ENCODE measurements at regions not wholly inside any gene's neighbourhood (a gene's known extent, or its start where the extent isn't known, plus 50 kb on each side); places are given as distances from the start of the nearest gene placed in this dataset.

GRCh38 chr13:106402866-106403265 is 132.6 kb downstream of the EFNB2 start:
- Histone ChIP-seq H4K20me1 (replicated peaks; ENCODE audit: insufficient read depth) (no peaks in the 10 kb centered on the region), H3K4me3 (no peak overlapping the region), H3K4me1 (ENCODE audit: insufficient read depth) (peaks cover 17% of the 10 kb centered on the region), H3K4me2 (no peak overlapping the region), H2AFZ (no peak overlapping the region), H3K27me3 (ENCODE audit: insufficient read depth) (no peaks in the 10 kb centered on the region), H3K27ac (ENCODE audit: low read depth) (no peak overlapping the region), H3K9me2 (ENCODE audit: insufficient read depth) (peaks cover 7% of the 10 kb centered on the region; the same call in 1 of the 2 replicates), H3F3A (replicated peaks; ENCODE audit: low read depth) (no peaks in the 10 kb centered on the region), H3K79me2 (replicated peaks; ENCODE audit: insufficient read depth) (no peaks in the 10 kb centered on the region), H3K36me3 (ENCODE audit: insufficient read depth) (no peaks in the 10 kb centered on the region)
- TF ChIP-seq CREB1 (CRISPR knock-in tag; IDR thresholded peaks at IDR 0.05; ENCODE audit: low read depth) (no peak), ZNF462 (CRISPR knock-in tag; IDR thresholded peaks at IDR 0.05) (no peak), CTCF (conservative IDR thresholded peaks at IDR 0.05; ENCODE audit: low read depth in 2 of 2) (no peak), EZH2 (IDR thresholded peaks at IDR 0.05; ENCODE audit: low read depth, unreplicated experiment) (no peak), NANOG (IDR thresholded peaks at IDR 0.05; ENCODE audit: borderline replicate concordance) (no peak), REST (IDR thresholded peaks at IDR 0.05; ENCODE audit: unreplicated experiment) (no peak), ETS1 (IDR thresholded peaks at IDR 0.05) (no peak), POLR2AphosphoS5 (IDR thresholded peaks at IDR 0.05; ENCODE audit: low read depth) (no peak), STAT1 (IDR thresholded peaks at IDR 0.05; ENCODE audit: unreplicated experiment) (no peak), ZNF331 (CRISPR knock-in tag; IDR thresholded peaks at IDR 0.05; ENCODE audit: low read depth) (no peak), EZH2phosphoT487 (IDR thresholded peaks at IDR 0.05; ENCODE audit: unreplicated experiment) (no peak), JUNB (IDR thresholded peaks at IDR 0.05; ENCODE audit: unreplicated experiment) (no peak)
- H3K36me3 Mint-ChIP-seq (ENCODE audit: low read depth): no peaks in the 10 kb centered on the region
- H3K4me3 Mint-ChIP-seq: no peak overlapping the region
- H3K4me1 Mint-ChIP-seq: peaks cover 31% of the 10 kb centered on the region
- no peaks in the 10 kb centered on the region for H3K9me3 Mint-ChIP-seq
- H3K27ac Mint-ChIP-seq: no peak overlapping the region
- no peak for DNase-seq (ENCODE audit: low spot score)
- ATAC-seq: no peak
- no peaks in the 10 kb centered on the region for H3K27me3 Mint-ChIP-seq (ENCODE audit: insufficient read depth, low read depth, poor library complexity)

All from GM23338 (cell line).